Upper lobe of left lung (tissue), 4 donors: ENCODE measurements at regions not wholly inside any gene's neighbourhood (a gene's known extent, or its start where the extent isn't known, plus 50 kb on each side); places are given as distances from the start of the nearest gene placed in this dataset.

Experiments used
- CTCF ChIP-seq, 6 experiments: fragments of 450-650 bp in 4 of 6; fragments of 200-600 bp in 2 of 6; sonication (generic) in 2 of 6; IDR thresholded peaks; one replicate each; pipeline ENCODE4 v1.5.1; 2016 to 2019; ENCODE audit warnings: antibody characterized with exemption in 6 of 6
- EP300 ChIP-seq, 4 donors: sonication (generic); formaldehyde crosslinking; IDR thresholded peaks; one replicate each; pipeline ENCODE4 v1.5.1; 2017; ENCODE audit warnings: antibody characterized with exemption in 4 of 4, control low read depth in 2 of 4
- POLR2A ChIP-seq, 4 donors: fragments of 450-650 bp; IDR thresholded peaks; one replicate each; pipeline ENCODE4 v1.5.1; 2016 to 2017; ENCODE audit warnings: antibody characterized with exemption in 4 of 4, mild to moderate bottlenecking in 2 of 4
- POLR2AphosphoS5 ChIP-seq, 2 donors: sonication (generic); formaldehyde crosslinking; IDR thresholded peaks; one replicate each; pipeline ENCODE4 v1.5.1; 2017; ENCODE audit warnings: antibody characterized with exemption in 2 of 2

- TF ChIP-seq CTCF (IDR thresholded peaks at IDR 0.05): no peak
- no peak for TF ChIP-seq POLR2AphosphoS5 (IDR thresholded peaks at IDR 0.05)
- TF ChIP-seq POLR2A (IDR thresholded peaks at IDR 0.05): no peak
- TF ChIP-seq EP300 (IDR thresholded peaks at IDR 0.05): no peak
These were observed 153.2 kb downstream of the MAFB start for GRCh38 chr20:40535816-40536215.
